ENCODE measurements at regions not wholly inside any gene's neighbourhood (a gene's known extent, or its start where the extent isn't known, plus 50 kb on each side); places are given as distances from the start of the nearest gene placed in this dataset.
"Not testable (repeated sequence)": the region's sequence is repeated elsewhere in the genome, so short reads cannot be mapped to it uniquely, and the experiment has no call there.

DNA sequence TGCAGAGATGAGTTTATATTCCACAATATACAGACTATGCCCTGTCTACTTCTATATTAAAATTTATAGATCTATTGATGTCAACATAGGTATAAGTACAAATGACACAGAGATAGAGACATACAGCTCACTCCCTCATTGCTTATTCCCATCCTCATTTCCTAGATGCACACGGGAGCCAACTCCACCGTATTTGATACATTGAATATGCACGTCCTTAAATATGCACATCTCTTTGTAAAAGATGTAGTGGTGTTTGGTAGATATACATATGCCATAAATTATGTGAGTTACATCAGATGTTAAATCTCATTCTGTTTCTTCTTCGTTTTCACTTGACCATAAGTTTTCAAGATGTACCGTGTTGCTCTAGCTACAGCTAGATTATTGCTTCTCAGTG lies 179.2 kb upstream of the RAB6C start:
- no peak for DNase-seq

DNA sequence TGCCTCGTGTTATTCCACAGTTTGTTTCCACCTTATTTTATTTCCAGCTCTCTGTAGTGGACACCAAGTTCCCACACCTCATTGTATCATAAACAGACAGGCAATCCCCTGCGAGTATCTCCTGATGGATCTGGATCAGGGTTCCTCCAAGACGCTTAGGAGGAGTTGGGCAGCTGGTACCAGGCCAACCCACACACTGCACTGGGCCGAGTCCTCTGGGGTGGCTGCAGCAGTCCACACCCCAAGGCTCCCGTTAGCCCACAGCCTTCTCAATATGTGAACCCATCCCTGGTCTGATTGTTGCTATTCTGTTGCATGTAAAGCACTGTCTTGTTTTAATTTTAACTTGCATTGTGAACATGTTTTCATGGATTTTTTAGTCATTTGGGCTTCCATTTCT lies 178.8 kb upstream of the RAB6C start:
- DNase-seq: no peak

DNA sequence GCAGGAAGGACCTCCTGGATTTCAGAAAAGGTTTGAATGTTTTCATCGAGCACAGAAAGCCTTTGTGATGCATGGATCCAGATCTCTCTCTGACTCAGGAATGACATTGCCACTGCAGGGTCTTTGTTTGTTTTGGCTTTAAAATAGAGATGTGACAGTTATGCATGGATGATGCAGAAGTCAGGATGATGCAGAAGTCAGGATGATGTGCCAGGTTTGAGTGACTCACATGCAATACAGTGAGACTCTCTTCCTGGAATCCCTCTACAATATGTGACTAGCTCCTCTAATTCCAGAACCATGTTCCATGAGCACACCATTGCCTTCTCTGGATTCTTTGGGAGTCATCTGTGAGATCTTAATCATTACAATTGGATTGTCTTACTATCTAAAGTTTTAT lies 177.9 kb upstream of the RAB6C start:
- DNase-seq: no peak

DNA sequence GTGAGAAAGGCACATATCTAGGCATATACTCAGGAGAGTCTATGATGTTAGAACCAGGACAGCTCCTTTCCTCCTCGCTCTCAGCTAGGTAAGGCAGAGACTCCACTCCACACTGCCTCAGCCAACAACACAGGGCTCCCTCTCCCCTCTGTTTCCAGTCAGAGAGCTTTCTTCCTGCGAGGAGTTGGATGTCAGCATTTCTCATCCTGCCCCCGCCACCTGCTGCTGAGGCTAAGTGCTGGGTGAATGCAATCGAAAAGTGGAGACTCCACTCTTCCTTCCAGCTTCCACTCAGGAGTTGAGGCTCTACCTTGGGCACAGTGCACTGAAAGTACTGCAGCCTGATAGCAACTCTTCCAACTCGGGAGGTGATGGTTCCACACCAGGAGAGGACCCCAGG lies 177.2 kb upstream of the RAB6C start:
- DNase-seq: no peak

DNA sequence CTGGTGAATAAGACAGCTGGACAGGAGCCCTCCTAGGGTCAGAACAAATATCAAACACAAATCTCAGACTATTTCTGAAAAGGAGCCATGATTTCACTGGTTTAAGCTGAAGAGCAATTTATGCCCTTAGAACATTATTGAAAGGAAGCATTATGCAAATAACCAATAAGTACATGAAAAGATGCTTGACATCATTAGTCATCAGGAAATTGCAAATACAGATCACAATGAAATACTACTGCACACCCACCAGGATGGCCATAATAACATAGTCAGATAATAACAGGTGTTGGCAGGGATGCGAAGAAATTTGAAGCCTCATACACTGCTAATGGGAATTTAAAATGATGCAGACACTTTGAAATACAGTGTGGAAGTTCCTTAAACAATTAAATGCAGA lies 176.4 kb upstream of the RAB6C start:
- no peak for DNase-seq

DNA sequence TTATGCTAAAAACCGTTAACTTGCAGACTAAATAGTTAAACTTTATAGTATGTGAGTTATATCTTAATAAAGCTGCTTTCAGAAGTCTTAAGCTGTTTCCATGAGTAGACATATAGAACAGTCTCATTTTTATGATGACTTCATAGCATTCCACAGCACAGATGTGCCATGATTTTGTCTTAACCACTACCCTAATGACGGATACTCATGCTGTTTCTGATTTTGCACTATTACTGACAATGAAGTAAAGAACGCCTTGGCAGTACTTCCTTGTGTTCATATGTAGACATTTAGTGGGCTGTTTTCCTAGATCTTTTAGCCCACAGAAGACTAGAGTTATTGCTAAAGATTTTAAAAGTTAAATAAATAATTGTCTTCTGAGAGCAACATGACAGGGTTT lies 175.6 kb upstream of the RAB6C start:
- no peak for DNase-seq

DNA sequence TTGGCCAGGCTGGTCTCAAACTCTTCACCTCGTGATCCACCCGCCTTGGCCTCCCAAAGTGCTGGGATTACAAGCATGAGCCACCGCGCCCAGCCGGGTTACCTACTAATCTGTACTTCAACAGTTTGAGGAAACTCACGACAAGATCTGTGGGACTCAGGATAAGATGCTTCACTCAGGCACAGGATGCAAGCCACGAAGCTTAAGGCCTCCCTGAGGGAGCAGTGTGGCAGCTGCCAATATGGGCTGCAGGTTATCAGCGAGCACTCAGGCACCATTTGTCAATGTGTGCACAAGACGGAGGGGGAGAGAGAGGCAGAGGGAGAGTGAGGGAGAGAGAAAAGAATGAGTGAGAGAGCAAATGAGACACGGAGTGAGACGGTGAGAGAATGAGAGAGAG lies 173.6 kb upstream of the RAB6C start:
- no peak for DNase-seq

DNA sequence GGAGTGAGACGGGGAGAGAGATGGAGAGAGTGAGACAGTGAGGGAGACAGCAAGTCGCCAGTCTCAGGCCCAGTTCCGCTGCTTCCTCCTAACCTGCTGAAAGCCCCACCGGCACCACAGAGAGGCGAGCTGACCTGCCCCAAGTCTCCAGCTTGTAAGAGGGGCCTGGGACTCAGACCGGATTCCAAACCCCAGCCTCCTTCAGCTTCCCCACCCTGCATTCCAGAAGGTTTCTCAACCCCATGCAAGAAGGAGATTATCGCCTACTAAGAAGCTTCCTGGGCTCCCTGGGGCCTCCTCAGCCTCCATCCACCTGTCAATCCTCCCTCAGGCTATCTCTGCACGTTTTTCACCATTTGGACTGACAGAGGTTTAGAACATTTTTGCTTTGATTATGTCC lies 173.1 kb upstream of the RAB6C start:
- DNase-seq: no peak

DNA sequence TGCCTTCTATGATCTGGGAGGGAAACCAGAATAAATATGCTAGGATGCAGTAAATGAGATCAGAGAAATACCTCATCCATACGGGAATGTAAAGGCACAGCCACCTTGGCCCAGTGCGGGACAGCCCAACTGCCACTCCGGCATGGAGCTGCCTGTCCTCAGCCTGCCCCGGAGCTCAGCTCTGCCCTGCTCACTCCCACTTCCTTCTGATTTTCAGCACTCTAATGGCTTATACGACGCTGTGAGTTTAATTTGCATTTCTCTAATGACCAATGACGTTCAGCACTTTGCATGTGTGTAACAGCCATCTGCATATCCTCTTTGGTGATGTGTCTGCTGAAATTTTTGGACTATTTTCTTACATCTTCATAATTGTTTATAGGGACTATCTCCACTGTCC lies 172.5 kb upstream of the RAB6C start:
- no peak for DNase-seq

DNA sequence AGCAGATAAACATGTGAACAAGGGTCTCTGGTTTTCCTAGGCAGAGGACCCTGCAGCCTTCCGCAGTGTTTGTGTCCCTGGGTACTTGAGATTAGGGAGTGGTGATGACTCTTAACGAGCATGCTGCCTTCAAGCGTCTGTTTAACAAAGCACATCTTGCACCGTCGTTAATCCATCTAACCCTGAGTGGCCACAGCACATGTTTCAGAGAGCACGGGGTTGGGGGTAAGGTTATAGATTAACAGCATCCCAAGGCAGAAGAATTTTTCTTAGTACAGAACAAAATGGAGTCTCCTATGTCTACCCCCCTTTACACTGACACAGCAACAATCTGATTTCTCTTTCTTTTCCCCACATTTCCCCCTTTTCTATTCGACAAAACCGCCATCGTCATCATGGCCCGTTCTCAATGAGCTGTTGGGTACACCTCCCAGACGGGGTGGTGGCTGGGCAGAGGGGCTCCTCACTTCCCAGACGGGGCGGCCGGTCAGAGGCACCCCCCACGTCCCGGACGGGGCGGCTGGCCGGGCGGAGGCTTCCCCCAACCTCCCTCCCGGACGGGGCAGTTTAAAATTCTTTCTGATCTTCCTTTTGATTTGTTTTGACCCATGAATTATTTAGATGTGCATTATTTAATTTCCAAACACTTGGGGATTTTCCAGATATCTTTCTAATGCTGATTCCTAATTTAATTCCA lies 171.7 kb upstream of the RAB6C start:
- DNase-seq: not testable (repeated sequence)

DNA sequence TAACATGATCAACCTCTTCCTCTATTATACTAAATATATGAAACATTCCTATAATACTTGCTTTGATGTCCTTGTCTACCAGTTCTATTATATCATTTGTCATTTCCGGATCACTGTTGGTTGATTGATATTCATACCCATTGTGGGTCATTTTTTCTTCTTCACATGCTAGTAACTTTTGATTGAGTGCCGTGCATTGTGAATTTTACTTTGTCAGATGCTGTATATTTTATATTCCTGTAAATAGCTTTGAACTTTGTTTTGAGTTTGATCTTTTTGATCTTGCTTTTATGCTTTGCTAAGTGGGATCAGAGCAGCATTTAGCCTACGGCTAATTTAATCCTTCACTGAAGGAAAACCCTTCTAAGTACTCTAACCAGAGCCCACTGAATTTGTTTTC lies 168.9 kb upstream of the RAB6C start:
- DNase-seq: no peak

DNA sequence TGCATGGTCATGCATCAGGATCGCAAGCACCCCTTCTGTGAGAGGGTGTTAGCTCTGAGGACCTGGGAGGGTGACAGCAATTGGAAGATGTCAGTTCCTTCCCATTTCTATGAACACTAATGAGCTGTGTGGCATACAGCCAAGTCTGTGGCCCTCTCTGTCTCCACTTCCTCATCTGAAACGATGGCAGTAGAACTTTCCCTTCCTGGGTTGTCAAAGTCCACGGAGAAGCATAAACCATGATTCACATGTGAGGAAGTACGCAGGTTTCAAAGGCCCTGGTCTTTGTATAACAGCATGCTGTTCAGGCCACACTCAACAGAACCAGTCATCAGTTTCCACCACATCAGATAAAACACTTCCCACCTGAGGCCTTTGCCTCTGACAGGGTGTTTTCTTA lies 167.4 kb upstream of the RAB6C start:
- peak; percentile 73 for DNase-seq

DNA sequence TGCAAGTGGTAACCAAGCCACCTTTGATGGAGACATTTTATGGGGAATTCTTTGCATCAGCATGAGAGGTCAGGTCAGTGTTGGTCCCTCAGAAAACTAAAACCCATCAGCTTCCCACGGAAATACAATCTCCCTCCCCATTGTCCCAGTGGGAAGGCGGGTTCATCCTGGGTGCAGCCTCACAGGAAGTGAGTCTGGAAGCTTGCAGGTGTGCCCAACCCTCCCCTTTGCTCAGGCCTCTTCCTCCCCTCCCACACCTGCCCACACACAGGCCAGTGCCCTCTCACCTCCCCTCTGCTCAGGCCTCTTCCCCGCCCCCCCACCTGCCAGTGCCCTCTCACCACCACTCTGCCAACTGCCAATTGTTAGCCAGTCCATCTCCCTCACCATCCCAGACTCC lies 166.8 kb upstream of the RAB6C start:
- no peak for DNase-seq

DNA sequence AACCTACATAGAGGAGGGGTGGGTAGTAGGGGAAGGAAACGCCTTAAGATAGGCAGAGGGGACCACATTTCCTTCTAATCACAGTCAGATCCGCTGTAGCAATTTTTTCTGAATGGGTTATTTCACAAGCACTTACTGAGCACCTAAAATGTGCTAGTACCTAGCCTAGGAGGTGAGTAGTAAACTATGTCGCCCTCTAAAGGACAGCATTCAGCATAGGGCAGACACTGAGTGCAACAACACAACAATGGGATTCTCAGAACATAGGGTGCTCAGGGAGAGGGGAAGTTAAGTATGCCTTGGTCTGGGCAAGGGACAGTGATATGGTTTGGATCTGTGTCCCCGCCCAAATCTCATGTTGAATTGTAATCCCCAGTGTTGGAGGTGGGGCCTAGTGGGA lies 166.1 kb upstream of the RAB6C start:
- DNase-seq: no peak

DNA sequence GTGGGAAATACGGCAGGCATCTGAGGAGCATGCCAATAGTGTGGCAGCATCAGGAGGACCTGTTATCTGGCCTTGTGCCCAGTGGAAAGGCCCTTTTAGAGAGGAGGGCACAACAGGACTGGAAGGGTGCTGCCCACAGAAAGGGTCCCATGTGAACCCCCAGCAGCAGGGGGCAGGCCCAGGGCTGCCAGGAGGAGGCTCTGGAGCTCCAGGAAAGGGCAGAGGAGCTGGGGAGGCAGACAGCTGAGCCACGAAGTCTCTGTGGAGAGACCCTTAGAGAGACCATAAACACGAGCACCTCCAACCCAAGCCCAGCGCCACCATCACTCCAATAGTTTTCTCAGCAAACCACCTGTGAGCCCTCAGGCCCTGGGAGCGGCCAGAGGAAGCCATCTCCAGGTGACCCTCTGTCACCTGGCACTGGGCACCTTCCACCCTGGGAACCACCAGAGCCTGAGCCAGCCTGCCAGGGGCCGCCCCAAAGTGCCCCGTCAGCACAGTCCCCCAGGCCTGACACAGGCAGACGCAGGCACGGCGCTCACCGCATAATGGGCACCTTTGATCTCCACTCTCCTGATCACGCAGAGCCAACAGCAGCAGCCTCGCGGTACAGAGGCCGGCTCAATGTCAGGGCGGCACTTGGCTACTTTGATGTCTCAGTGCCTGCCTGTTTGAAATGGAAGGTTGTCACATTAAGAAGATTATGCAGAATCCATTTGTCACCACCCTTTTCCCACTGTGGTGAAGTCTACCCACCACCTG lies 162.5 kb upstream of the RAB6C start:
- no peak for DNase-seq

DNA sequence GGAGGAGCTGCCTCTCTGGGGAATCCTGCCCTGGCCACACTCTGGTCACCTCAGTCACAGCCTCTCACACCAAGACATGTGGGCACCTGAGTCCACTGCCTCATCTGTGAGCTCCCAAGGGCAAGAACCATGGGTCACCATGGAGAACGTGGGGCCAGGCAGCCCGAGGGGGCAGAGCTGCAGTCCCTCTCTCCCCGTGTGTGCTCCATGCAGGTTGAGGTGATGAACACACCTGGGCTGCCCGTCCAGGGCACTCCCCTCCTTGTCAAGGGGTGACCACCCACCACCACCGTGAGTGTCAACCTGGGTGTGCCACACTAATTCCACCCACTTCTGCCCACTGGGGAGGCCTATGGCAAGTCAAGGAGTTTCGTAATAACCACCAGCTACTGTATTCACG lies 159.6 kb upstream of the RAB6C start:
- no peak for DNase-seq

DNA sequence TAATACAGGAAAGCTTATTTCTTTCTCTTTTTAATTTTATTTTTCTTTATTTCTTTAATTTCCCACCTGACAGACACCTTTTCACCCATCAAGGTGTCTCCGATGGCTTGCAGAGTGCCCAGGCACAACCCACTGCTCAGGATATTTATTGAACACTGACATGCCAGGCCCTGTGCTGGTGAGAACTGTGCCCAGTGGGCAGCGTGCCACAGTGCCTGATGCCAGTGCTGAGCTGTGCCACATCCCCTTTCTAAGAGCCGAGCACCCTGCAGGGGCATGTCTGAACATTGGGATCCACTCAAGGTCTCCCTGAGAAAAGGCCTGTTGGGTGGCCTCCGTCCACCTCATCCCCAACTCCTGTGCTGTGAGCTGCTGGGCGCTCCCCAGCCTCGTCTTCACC lies 158.6 kb upstream of the RAB6C start:
- no peak for DNase-seq

DNA sequence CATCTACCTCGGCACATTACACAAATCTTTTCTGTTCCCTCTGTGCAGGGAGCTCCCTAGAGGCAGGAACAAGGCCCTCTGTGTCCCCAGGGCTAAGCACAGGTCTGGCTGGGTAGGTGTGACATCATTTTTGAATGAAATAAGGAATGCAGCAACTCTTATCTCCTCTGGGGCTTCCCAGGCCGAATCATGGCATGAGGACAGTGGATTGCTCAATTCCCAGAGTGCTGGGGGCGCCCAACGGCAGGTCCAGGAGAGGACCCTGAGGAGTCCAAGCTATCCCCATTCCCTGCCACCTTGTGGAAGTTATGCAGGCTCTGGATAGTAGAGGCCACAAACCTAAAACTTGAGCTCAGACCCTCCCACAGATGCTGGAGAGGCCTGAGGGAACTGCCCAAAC lies 158.0 kb upstream of the RAB6C start:
- no peak for DNase-seq

DNA sequence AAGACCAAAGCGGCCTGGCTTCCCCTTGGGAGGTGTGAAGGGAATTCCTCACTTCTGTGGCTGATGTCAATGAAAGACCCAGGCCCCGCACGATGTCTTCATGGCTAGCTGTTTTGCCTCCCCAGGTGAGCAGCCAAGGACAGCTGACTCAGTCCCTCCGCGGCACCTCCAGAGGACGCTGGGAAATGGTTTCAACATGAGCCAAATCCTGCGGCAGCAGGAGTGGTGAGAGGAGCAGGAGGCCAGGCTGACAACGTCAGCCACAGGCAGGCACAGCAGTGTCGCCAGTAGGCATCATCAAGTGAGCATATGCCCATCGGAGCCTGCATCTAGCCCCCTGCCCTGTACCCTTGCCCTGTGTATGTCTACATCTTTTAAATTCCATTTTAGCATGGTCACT lies 156.4 kb upstream of the RAB6C start:
- DNase-seq: no peak

DNA sequence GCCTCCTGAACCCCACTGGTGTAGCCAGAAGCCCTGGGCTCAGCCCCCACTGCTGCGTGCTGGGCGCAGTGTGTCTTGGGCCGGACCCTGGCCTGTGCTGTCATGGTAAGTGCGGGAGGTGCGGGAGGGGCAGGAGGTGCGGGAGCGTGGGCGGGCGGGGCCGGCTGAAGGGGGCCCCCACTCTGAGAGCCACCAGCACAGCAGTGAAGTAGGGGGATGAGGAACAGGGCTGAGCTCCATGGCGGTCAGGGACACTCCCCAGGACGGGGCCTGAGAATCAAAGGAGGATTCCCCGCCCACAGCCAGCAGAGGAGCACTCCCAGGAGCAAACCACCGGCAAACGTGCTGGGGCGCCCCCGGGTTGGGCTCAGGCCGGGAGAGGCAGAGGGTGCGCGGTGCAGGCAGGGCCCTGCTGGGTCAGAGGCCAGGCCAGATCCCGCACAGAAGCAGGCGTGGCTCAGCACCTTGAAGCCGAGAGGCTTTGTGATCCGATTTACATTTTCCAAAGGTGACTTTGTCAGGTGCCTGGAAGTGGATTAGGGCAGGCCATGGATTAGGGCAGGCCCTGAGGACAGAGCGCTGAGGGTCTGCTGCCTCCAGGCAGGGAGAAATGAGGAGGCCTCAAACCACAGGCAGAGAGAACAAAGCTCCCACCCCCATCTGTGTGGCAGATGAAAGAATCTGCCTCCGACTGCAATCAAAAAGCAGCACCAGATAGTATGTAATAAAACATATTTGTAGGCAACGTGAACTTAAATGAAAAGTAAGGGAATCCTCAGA lies 152.0 kb upstream of the RAB6C start:
- no peak for DNase-seq

DNA sequence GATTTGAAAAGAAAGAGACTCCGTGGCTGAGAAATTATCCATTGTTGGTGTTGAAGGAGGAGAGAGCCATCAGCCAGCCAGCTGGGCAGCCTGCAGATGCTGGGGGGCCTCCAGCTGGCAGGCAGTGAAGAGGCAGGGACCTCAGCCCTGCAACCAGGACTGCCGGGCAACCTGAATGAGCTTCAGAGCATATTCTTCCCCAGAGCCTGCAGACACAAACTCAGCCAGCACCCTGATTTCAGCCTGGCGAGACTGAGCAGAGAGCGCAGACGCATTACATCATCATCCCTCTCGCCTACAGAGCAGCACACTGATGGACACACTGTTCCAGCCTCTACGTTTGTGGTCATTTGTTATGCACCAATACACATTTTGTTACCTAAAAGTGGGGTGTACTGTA lies 150.7 kb upstream of the RAB6C start:
- no peak for DNase-seq

DNA sequence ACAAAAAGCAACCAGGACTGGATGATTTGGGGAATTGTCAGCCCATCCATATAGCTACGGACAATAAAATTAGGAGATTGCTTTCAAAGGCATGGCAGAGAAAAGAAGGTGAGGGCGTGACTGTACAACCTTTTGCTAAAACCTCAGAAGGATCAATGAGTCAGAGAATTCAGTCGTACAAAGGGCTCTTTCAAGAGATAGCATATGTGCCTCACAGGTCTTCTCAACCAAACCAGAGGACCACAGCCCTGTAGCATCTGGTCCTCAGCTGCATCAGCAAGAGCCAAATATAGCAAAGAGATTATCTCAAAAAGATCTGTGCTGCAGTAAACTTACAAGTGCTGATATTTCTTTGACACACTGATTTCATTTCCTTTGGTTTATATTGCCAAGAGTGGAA lies 149.9 kb upstream of the RAB6C start:
- DNase-seq: no peak

DNA sequence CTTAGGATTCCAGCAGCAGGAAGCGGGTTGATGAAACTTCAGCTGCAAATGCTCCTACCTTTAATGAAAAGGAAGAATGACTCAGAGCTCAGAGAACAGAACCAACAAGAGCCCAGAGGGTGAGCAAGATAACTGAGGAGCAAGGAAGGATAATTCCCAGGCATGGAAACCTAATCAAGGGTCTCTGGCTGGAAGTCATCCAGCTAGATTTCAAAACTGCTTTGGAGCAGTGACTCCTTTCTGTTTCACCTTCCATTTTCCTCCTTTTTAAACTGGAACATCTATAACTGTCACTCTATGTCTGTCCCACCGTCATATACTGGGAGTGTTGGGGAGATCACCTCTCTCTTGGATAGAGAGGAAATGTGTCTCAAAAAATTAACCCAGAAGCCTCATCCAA lies 148.4 kb upstream of the RAB6C start:
- no peak for DNase-seq

DNA sequence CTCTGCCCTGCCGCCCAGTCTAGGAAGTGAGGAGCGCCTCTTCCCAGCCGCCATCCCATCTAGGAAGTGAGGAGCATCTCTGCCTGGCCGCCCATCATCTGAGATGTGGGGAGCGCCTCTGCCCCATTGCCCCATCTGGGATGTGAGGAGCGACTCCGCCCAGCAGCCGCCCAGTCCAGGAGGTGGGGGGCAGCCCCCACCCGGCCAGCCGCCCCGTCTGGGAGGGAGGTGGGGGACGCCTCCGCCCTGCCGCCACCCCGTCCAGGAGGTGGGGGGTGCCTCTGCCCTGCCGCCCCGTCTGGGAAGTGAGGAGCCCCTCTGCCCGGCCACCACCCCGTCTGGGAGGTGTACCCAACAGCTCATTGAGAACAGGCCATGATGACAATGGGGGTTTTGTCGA lies 146.0 kb upstream of the RAB6C start:
- DNase-seq: not testable (repeated sequence)

Measured in CD4-positive, alpha-beta T cell treated with Interleukin-15 for 1 hour (primary cell).